SU-DHL-6 (cell line): ENCODE measurements at regions not wholly inside any gene's neighbourhood (a gene's known extent, or its start where the extent isn't known, plus 50 kb on each side); places are given as distances from the start of the nearest gene placed in this dataset.

ENCODE experiments used
- H2AFZ ChIP-seq: fragments of 200-600 bp; sonication (generic); 2 replicates; pipeline ENCODE4 v1.6.1; 2014; ENCODE audit warnings: low read depth, mild to moderate bottlenecking, moderate library complexity, mixed read lengths, antibody characterized with exemption, low read length; ENCODE audit not compliant: severe bottlenecking
- H3F3A ChIP-seq: fragments of 200-600 bp; shearing (Covaris generic); 2 replicates; pipeline ENCODE4 v1.6.0; 2016; ENCODE audit warnings: antibody characterized with exemption, mild to moderate bottlenecking; ENCODE audit not compliant: insufficient read depth
- H3K27ac ChIP-seq: fragments of 200-600 bp; sonication (generic); 2 replicates; pipeline ENCODE4 v1.5.1; 2016; ENCODE audit warnings: low read depth, mild to moderate bottlenecking, low read length, moderate library complexity, mixed read lengths
- H3K27me3 ChIP-seq: fragments of 200-600 bp; sonication (generic), shearing (Covaris generic); 2 replicates; pipeline ENCODE4 v1.6.0; 2014; ENCODE audit warnings: mild to moderate bottlenecking, low read length
- H3K36me3 ChIP-seq: fragments of 200-600 bp; sonication (generic); 2 replicates; pipeline ENCODE4 v1.6.1; 2014; ENCODE audit warnings: mild to moderate bottlenecking, low read length, mixed read lengths
- H3K4me2 ChIP-seq: fragments of 300-600, 200-600 bp; shearing (Covaris generic), sonication (generic); 2 replicates; pipeline ENCODE4 v1.6.0; 2014; ENCODE audit warnings: low read length, low read depth, mild to moderate bottlenecking; ENCODE audit not compliant: poor library complexity, severe bottlenecking
- H3K4me3 ChIP-seq: fragments of 200-600 bp; sonication (generic); 2 replicates; pipeline ENCODE4 v1.5.1; 2014; ENCODE audit warnings: antibody characterized with exemption, low read length, mild to moderate bottlenecking, mixed read lengths; ENCODE audit not compliant: insufficient read depth, poor library complexity, severe bottlenecking
- H3K79me2 ChIP-seq: fragments of 200-600 bp; sonication (generic); 2 replicates; pipeline ENCODE4 v1.6.1; 2014; ENCODE audit warnings: mild to moderate bottlenecking, low read length, moderate library complexity; ENCODE audit not compliant: insufficient read depth
- H3K9ac ChIP-seq: fragments of 200-600 bp; sonication (generic); 2 replicates; pipeline ENCODE4 v1.7.0; 2014; ENCODE audit warnings: mild to moderate bottlenecking, low read length
- H3K9me2 ChIP-seq: fragments of 200-600 bp; sonication (generic); replicated peaks from 2 replicates; pipeline ENCODE4 v1.6.1; 2014; ENCODE audit warnings: low read length; ENCODE audit not compliant: insufficient read depth
- H3K9me3 ChIP-seq: fragments of 200-600 bp; sonication (generic); 2 replicates; pipeline ENCODE4 v1.6.1; 2014; ENCODE audit warnings: low read length, mixed read lengths; ENCODE audit not compliant: insufficient read depth
- H4K20me1 ChIP-seq: fragments of 200-600 bp; sonication (generic); 2 replicates; pipeline ENCODE4 v1.6.1; 2014; ENCODE audit warnings: low read depth, mild to moderate bottlenecking, antibody characterized with exemption, low read length, moderate library complexity, mixed read lengths
- EZH2phosphoT487 ChIP-seq: fragments of 200-600 bp; sonication (generic), shearing (Covaris generic); conservative IDR thresholded peaks from 2 replicates; pipeline ENCODE4 v1.6.1; 2018; ENCODE audit warnings: mild to moderate bottlenecking, antibody characterized with exemption, low read length, moderate library complexity, mixed read lengths
- TF ChIP-seq, protein P1 (sequence below): fragments of 200-600 bp; sonication (generic); IDR thresholded peaks from one replicate; pipeline ENCODE4 v1.5.1; 2017; ENCODE audit warnings: antibody characterized with exemption, mild to moderate bottlenecking, low read length, moderate library complexity; ENCODE audit not compliant: insufficient read depth, poor library complexity, severe bottlenecking

DNA sequence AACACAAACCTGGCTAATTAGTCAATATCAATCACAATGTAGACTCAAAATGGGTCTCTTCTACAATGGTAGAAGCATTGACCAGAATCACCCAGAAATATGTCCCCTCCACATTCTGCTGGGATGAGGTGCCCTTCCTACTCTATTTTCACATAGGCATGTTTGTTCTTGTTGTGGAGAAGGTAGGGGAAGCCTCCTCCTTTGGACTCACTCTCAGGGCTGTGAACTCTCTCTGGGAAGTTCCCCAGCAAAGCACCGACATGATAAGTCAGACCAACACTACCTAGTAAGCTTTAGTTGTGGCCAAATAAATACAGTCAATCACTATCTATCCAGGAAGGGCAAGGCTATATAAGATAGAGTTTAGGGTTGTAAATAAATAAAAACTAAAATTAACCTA lies 194.5 kb upstream of the UBL3 start:
- Histone ChIP-seq H3F3A (no peaks in the 10 kb centered on the region), H3K79me2 (no peaks in the 10 kb centered on the region), H3K4me3 (no peak overlapping the region), H3K4me2 (no peak overlapping the region), H3K9me3 (no peaks in the 10 kb centered on the region), H3K36me3 (no peaks in the 10 kb centered on the region), H3K9me2 (no peaks in the 10 kb centered on the region), H4K20me1 (no peaks in the 10 kb centered on the region), H3K27me3 (no peaks in the 10 kb centered on the region), H2AFZ (no peak overlapping the region), H3K27ac (no peak overlapping the region), H3K9ac (no peak overlapping the region)
- TF ChIP-seq, protein P1, sequence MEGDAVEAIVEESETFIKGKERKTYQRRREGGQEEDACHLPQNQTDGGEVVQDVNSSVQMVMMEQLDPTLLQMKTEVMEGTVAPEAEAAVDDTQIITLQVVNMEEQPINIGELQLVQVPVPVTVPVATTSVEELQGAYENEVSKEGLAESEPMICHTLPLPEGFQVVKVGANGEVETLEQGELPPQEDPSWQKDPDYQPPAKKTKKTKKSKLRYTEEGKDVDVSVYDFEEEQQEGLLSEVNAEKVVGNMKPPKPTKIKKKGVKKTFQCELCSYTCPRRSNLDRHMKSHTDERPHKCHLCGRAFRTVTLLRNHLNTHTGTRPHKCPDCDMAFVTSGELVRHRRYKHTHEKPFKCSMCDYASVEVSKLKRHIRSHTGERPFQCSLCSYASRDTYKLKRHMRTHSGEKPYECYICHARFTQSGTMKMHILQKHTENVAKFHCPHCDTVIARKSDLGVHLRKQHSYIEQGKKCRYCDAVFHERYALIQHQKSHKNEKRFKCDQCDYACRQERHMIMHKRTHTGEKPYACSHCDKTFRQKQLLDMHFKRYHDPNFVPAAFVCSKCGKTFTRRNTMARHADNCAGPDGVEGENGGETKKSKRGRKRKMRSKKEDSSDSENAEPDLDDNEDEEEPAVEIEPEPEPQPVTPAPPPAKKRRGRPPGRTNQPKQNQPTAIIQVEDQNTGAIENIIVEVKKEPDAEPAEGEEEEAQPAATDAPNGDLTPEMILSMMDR = no peak
- TF ChIP-seq EZH2phosphoT487 = no peak

DNA sequence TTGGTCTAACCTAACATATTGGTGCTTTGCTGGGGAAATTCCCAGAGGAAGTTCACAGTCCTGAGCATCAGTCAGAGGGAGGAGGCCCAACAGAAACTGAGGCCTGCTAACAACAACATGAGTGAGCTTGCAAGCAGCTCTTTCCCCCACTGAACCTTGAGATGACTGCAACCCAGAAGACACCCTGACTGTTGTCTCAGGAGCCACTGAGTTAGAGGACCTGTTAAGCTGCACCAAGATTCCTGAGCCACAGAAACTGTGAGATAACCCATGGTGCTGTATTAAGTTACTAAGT lies 193.2 kb upstream of the UBL3 start:
- Histone ChIP-seq H3K27me3 (no peaks in the 10 kb centered on the region), H3K4me2 (no peak overlapping the region), H3K9ac (no peak overlapping the region), H3K27ac (no peak overlapping the region), H3K79me2 (no peaks in the 10 kb centered on the region), H3K9me2 (no peaks in the 10 kb centered on the region), H3K36me3 (no peaks in the 10 kb centered on the region), H3F3A (no peaks in the 10 kb centered on the region), H3K4me3 (no peak overlapping the region), H3K9me3 (no peaks in the 10 kb centered on the region), H4K20me1 (no peaks in the 10 kb centered on the region), H2AFZ (no peak overlapping the region)
- no peak for TF ChIP-seq EZH2phosphoT487
- TF ChIP-seq, protein P1 = no peak

DNA sequence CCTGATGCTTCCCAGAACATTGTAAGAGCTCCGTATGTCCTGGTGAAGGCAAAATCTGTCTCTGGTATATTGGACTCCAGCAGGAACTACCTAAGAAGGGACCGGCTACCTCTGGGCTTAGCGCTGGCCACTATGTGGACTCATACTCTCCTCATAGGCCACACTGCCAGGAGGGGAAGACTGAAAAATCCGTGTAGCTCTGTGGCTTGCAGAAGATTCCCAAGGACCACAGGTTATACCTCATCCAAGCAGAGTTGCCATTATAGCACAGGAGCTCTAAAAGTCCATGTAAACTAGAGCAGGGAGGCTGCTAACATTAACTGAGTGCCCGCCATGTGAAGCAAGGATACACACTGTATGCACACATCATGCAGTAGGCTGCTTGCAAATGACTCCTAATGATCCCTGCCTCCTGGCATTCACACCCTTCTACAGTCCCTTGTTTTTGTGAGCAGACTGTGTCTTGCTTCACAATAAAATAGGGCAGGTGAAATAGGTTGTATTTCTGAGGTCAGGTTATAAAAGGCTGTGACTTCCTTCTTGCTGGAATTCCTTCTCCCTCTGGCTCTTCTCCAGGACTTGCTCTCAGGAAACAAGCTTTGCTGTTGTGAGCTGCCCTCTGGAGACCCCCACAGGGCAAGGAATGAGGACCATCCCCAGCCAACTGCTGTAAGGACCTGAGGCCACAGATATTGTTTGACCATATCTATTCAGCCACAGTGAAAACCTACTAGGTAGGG lies 192.6 kb upstream of the UBL3 start:
- Histone ChIP-seq H3K4me2 (no peak overlapping the region), H4K20me1 (no peaks in the 10 kb centered on the region), H3K9me3 (no peaks in the 10 kb centered on the region), H3K9ac (no peak overlapping the region), H3K9me2 (no peaks in the 10 kb centered on the region), H3K79me2 (no peaks in the 10 kb centered on the region), H2AFZ (no peak overlapping the region), H3K27ac (no peak overlapping the region), H3K36me3 (no peaks in the 10 kb centered on the region), H3K4me3 (no peak overlapping the region), H3F3A (no peaks in the 10 kb centered on the region), H3K27me3 (no peaks in the 10 kb centered on the region)
- no peak for TF ChIP-seq EZH2phosphoT487
- TF ChIP-seq, protein P1 = no peak
